H1 (cell line): ENCODE measurements at regions not wholly inside any gene's neighbourhood (a gene's known extent, or its start where the extent isn't known, plus 50 kb on each side); places are given as distances from the start of the nearest gene placed in this dataset.

Experiments
- CTCF ChIA-PET: fragments of 300-600 bp; sonication (Branson Sonifier 250); formaldehyde crosslinking; loops from one replicate; lab custom pipeline; 2021; ENCODE audit not compliant: partially characterized antibody; lab: Charles Lee
- POLR2A ChIA-PET: fragments of 300-600 bp; sonication (Branson Sonifier 250); formaldehyde crosslinking; loops from one replicate; lab custom pipeline; 2021; ENCODE audit warnings: inconsistent platforms; ENCODE audit not compliant: partially characterized antibody; lab: Charles Lee
- DNase-seq, 2 experiments: peaks; one replicate each; pipeline versions ENCODE4 v3.0.0 to v3.0.0-alpha.2; 2010 to 2022; ENCODE audit warnings: low spot score in 2 of 2, low read depth in 1 of 2, mixed read lengths in 1 of 2
- FAIRE-seq: peaks from 2 replicates; lab custom pipeline; 2011; peaks lifted over from hg19 to GRCh38; lab: Jason Lieb, UNC
- H2AFZ ChIP-seq: 2 replicates; pipeline ENCODE4 v1.8.1; 2012; ENCODE audit warnings: low read length, inconsistent platforms
- H2AK5ac ChIP-seq: 2 replicates; pipeline ENCODE4 v1.6.1; 2013; ENCODE audit warnings: low read depth, low read length
- H2BK120ac ChIP-seq: replicated peaks from 2 replicates; pipeline ENCODE3; 2013; ENCODE audit warnings: low read depth, low read length, inconsistent platforms
- H2BK12ac ChIP-seq: 2 replicates; pipeline ENCODE4 v1.6.1; 2013; ENCODE audit warnings: low read depth, low read length
- H2BK15ac ChIP-seq: 2 replicates; pipeline ENCODE4 v1.6.1; 2013; ENCODE audit warnings: low read length
- H2BK20ac ChIP-seq: 2 replicates; pipeline ENCODE4 v1.6.1; 2013; ENCODE audit warnings: low read length
- H2BK5ac ChIP-seq: 2 replicates; pipeline ENCODE4 v1.6.1; 2013; ENCODE audit warnings: low read depth, low read length
- H3K14ac ChIP-seq: 2 replicates; pipeline ENCODE4 v1.6.1; 2013; ENCODE audit warnings: inconsistent platforms; ENCODE audit not compliant: insufficient read length
- H3K18ac ChIP-seq: 2 replicates; pipeline ENCODE4 v1.6.1; 2013; ENCODE audit warnings: low read length; ENCODE audit errors: extremely low read depth
- H3K23ac ChIP-seq: 2 replicates; pipeline ENCODE4 v1.6.1; 2013; ENCODE audit warnings: inconsistent platforms; ENCODE audit not compliant: insufficient read length
- H3K23me2 ChIP-seq: 2 replicates; pipeline ENCODE4 v1.6.1; 2013; ENCODE audit warnings: low read depth, low read length
- H3K27ac ChIP-seq: 2 replicates; pipeline ENCODE4 v1.6.1; 2011; ENCODE audit warnings: low read depth, low read length, inconsistent platforms
- H3K27me3 ChIP-seq, 4 experiments: replicated peaks in 1 of 4; 1 replicate in 1 of 4; 2 replicates in 3 of 4; pipeline versions ENCODE4 v1.6.1 to v1.8.1; 2011 to 2013; ENCODE audit warnings: low read length in 3 of 4, mild to moderate bottlenecking in 3 of 4, inconsistent platforms in 2 of 4, mixed read lengths in 2 of 4, moderate library complexity in 1 of 4; ENCODE audit not compliant: control insufficient read depth in 3 of 4, insufficient read depth in 3 of 4; ENCODE audit errors: extremely low read depth in 1 of 4
- H3K36me3 ChIP-seq, 4 experiments: 2 replicates each; pipeline versions ENCODE4 v1.6.1 to v1.8.1; 2011 to 2013; ENCODE audit warnings: mild to moderate bottlenecking in 4 of 4, low read length in 3 of 4, moderate library complexity in 2 of 4, control low read depth in 1 of 4, inconsistent platforms in 1 of 4; ENCODE audit not compliant: insufficient read depth in 4 of 4, control insufficient read depth in 2 of 4
- H3K4ac ChIP-seq: replicated peaks from 2 replicates; pipeline ENCODE3; 2013; ENCODE audit warnings: low read length, low read depth, mixed read lengths, inconsistent platforms; ENCODE audit not compliant: insufficient read length
- H3K4me1 ChIP-seq, 4 experiments: replicated peaks in 1 of 4; 1 replicate in 1 of 4; 2 replicates in 3 of 4; pipeline versions ENCODE4 v1.6.1 to v1.8.1; 2011 to 2013; ENCODE audit warnings: low read length in 3 of 4, inconsistent platforms in 2 of 4, mixed read lengths in 1 of 4; ENCODE audit not compliant: insufficient read depth in 4 of 4, control insufficient read depth in 3 of 4
- H3K4me2 ChIP-seq, 2 experiments: 2 replicates each; pipeline versions ENCODE4 v1.6.1 to v1.8.1; 2011 to 2013; ENCODE audit warnings: low read depth in 2 of 2, low read length in 2 of 2, control low read depth in 1 of 2, inconsistent platforms in 1 of 2, mild to moderate bottlenecking in 1 of 2; ENCODE audit not compliant: insufficient read depth in 1 of 2
- H3K4me3 ChIP-seq, 4 experiments: fragments of 200-600, 300-600 bp in 1 of 4; sonication (generic), shearing (Covaris generic), sonication (Bioruptor Twin) in 1 of 4; 2 replicates each; pipeline versions ENCODE4 v1.5.1 to v1.8.1; 2011 to 2016; ENCODE audit warnings: low read length in 4 of 4, low read depth in 3 of 4, control low read depth in 2 of 4, inconsistent platforms in 2 of 4, mild to moderate bottlenecking in 2 of 4, mixed read lengths in 1 of 4, moderate library complexity in 1 of 4; ENCODE audit not compliant: insufficient read depth in 2 of 4; ENCODE audit errors: extremely low read depth in 1 of 4
- H3K56ac ChIP-seq: replicated peaks from 2 replicates; pipeline ENCODE3; 2013; ENCODE audit warnings: low read depth, mild to moderate bottlenecking, mixed read lengths, low read length, inconsistent platforms; ENCODE audit not compliant: insufficient read length
- H3K79me1 ChIP-seq: 2 replicates; pipeline ENCODE4 v1.6.1; 2013; ENCODE audit warnings: low read depth, low read length, control low read depth
- H3K79me2 ChIP-seq, 2 experiments: 2 replicates each; pipeline versions ENCODE4 v1.6.1 to v1.8.1; 2012 to 2013; ENCODE audit warnings: low read length in 2 of 2, mild to moderate bottlenecking in 2 of 2, inconsistent platforms in 1 of 2; ENCODE audit not compliant: insufficient read depth in 2 of 2, control insufficient read depth in 1 of 2
- H3K9ac ChIP-seq, 4 experiments: replicated peaks in 1 of 4; 1 replicate in 1 of 4; 2 replicates in 3 of 4; pipeline versions ENCODE4 v1.6.1 to v1.8.1; 2011 to 2013; ENCODE audit warnings: low read depth in 3 of 4, low read length in 3 of 4, control low read depth in 2 of 4, mild to moderate bottlenecking in 2 of 4, moderate library complexity in 2 of 4, inconsistent platforms in 1 of 4; ENCODE audit errors: extremely low read depth in 1 of 4
- H3K9me3 ChIP-seq, 2 experiments: 2 replicates each; pipeline versions ENCODE4 v1.6.1 to v1.8.1; 2012 to 2013; ENCODE audit warnings: mild to moderate bottlenecking in 2 of 2, moderate library complexity in 2 of 2, control low read depth in 1 of 2, inconsistent platforms in 1 of 2, low read depth in 1 of 2, low read length in 1 of 2, mixed read lengths in 1 of 2; ENCODE audit not compliant: insufficient read depth in 2 of 2
- H4K20me1 ChIP-seq, 2 experiments: replicated peaks in 1 of 2; 2 replicates each; pipeline versions ENCODE3 to v1.8.1; 2011 to 2013; ENCODE audit warnings: inconsistent platforms in 2 of 2, low read length in 2 of 2, mild to moderate bottlenecking in 1 of 2; ENCODE audit not compliant: insufficient read depth in 2 of 2, control insufficient read depth in 1 of 2
- H4K5ac ChIP-seq: 2 replicates; pipeline ENCODE4 v1.6.1; 2013; ENCODE audit warnings: low read length, low read depth, mixed read lengths, inconsistent platforms; ENCODE audit not compliant: insufficient read length
- H4K8ac ChIP-seq: 2 replicates; pipeline ENCODE4 v1.8.0; 2013; ENCODE audit warnings: mild to moderate bottlenecking, moderate library complexity, low read length, inconsistent platforms; ENCODE audit not compliant: insufficient read depth; ENCODE audit errors: extremely low read depth
- H4K91ac ChIP-seq: replicated peaks from 2 replicates; pipeline ENCODE3; 2013; ENCODE audit warnings: low read length, mixed read lengths, inconsistent platforms; ENCODE audit not compliant: insufficient read length
- EZH2 ChIP-seq: fragments of 200-600 bp; sonication (generic); IDR thresholded peaks from 2 replicates; pipeline ENCODE4 v1.7.1; 2012; ENCODE audit warnings: low read depth, mild to moderate bottlenecking, moderate library complexity, low read length, inconsistent platforms; ENCODE audit not compliant: severe bottlenecking
- HDAC6 ChIP-seq: IDR thresholded peaks from one replicate; pipeline ENCODE4 v1.7.1; 2012; ENCODE audit warnings: low read depth, mild to moderate bottlenecking, inconsistent platforms, low read length, moderate library complexity
- MAX ChIP-seq: IDR thresholded peaks from 2 replicates; pipeline ENCODE4 v1.6.1; 2012; ENCODE audit warnings: inconsistent platforms
- PHF8 ChIP-seq: fragments of 200-600 bp; sonication (generic); conservative IDR thresholded peaks from 2 replicates; pipeline ENCODE4 v1.7.1; 2012; ENCODE audit warnings: low read depth, mild to moderate bottlenecking, inconsistent platforms, low read length, moderate library complexity
- SP2 ChIP-seq: IDR thresholded peaks from 2 replicates; pipeline ENCODE4 v1.6.1; 2012; ENCODE audit warnings: mild to moderate bottlenecking, low read length, inconsistent platforms
- WGBS, 2 experiments: shearing (Covaris generic) in 1 of 2; methylation state at CpG; one replicate each; pipeline versions ENCODE4 v1.1.6 to v1.1.7; 2013 to 2015; ENCODE audit warnings: low lambda C conversion rate in 2 of 2, mixed read lengths in 2 of 2, inconsistent platforms in 1 of 2, low coverage in 1 of 2, missing lambda C conversion rate in 1 of 2; ENCODE audit not compliant: insufficient replicate concordance in 2 of 2, insufficient coverage in 1 of 2, insufficient read length in 1 of 2; ENCODE audit errors: extremely low coverage in 1 of 2, missing lambda C conversion rate in 1 of 2; 5-methylcytosine and 5-hydroxymethylcytosine counted together

GRCh38 chr5:3896098-3896497, 300.5 kb downstream of the IRX1 start:
- Histone ChIP-seq H3K9ac (no peak overlapping the region), H3K14ac (no peak overlapping the region), H2BK120ac (no peak overlapping the region), H3K79me2 (no peaks in the 10 kb centered on the region), H3K18ac (no peak overlapping the region), H2AFZ (no peak overlapping the region), H4K91ac (no peak overlapping the region), H3K79me1 (no peaks in the 10 kb centered on the region), H2BK12ac (no peak overlapping the region), H3K4ac (no peak overlapping the region), H3K27ac (no peak overlapping the region), H3K23me2 (no peaks in the 10 kb centered on the region), H2BK15ac (no peak overlapping the region), H3K27me3 (no peaks in the 10 kb centered on the region), H2BK5ac (no peak overlapping the region), H2AK5ac (no peak overlapping the region), H2BK20ac (no peak overlapping the region), H4K5ac (no peak overlapping the region)
- POLR2A ChIA-PET: no interaction called here
- CTCF ChIA-PET: no interaction called here
- DNase-seq: no peak
- WGBS, 2 experiments: 97% methylated on average over 5 of the region's 5 CpGs; no CpG with 5 or more reads in 1 of the 2 experiments
- TF ChIP-seq EZH2 (no peak), MAX (no peak), SP2 (no peak), HDAC6 (no peak), PHF8 (no peak)
- TF ChIP-seq, all 59 proteins: peak for 0
- no peak overlapping the region for H3K23ac ChIP-seq
- no peak for FAIRE-seq
- H3K9me3 ChIP-seq: peaks cover 0 to 2% of the 10 kb centered on the region in 2 experiments; a peak in 1 of 4 replicates
- no peaks in the 10 kb centered on the region for H4K20me1 ChIP-seq
- peaks cover under 1 to 3% (median 2%) of the 10 kb centered on the region in 4 experiments; a peak in 4 of 7 replicates for H3K4me1 ChIP-seq
- no peak overlapping the region for H4K8ac ChIP-seq
- no peak overlapping the region for H3K4me3 ChIP-seq
- no peaks in the 10 kb centered on the region for H3K36me3 ChIP-seq
- H3K4me2 ChIP-seq: no peak overlapping the region
- no peak overlapping the region for H3K56ac ChIP-seq
